Activated T-cell treated with anti-CD3 and anti-CD28 coated beads, Interleukin-2, amount 50 U/mL, for 1 hour (primary cell): ENCODE measurements at regions not wholly inside any gene's neighbourhood (a gene's known extent, or its start where the extent isn't known, plus 50 kb on each side); places are given as distances from the start of the nearest gene placed in this dataset.

Source experiments
- DNase-seq: peaks from one replicate; pipeline ENCODE4 v3.0.0-alpha.2; 2020

DNA sequence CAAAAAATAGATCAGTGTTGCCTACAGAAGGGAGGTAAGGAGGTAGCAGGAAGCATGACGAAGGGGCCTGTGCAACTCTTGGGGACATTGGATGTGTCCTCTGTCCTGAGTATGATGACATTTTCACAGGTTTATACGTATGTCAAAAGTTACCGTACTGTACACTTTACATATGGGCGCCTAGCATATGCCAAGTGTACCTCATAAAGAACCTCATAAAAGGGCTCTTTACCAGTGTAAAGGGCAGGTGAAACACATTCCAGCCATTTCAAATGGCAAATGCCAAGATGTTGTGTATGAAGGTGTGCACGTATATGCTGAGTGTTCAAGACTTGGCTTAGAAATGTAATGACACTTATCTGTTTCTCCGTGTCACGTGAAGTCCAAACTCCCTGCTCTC, 573.4 kb downstream of the EFNB2 start:
- no peak for DNase-seq

DNA sequence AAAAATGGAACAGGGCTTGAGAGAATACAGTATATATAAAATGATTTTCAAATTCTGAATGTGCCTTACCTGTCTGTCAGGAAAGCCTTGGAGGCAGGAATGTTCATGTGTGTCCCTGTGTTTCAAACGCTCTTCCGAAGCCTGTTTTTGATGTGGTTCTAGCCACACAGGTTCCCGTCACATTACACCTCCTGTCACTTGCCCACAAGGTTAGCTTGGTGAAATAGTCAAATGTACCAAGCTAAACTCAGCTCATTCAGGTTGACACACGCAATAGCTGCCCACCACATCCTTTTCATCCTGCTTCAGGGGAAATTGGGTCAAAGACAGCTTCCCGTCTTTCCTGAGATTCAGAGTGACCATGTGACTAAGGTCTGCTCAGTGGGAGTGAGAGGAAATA, 574.0 kb downstream of the EFNB2 start:
- no peak for DNase-seq

DNA sequence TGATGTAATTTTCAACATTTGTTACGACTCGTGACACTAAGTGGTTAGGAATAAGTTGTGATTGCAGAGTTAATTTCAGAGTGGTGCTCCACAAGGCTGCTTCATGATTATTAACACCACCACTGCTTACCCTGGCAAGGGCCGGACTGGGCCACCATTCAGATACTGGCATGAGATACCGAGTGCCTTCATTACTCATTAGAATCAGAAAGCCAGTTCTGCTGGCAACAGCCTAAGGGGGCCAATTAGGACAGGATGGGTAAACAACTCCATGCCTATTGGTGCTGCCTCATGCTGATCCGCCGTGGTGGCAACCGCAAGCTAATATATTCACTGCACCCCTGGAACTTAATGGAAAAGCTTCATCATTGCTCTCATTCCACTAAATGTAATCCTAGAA, 575.1 kb downstream of the EFNB2 start:
- no peak for DNase-seq

DNA sequence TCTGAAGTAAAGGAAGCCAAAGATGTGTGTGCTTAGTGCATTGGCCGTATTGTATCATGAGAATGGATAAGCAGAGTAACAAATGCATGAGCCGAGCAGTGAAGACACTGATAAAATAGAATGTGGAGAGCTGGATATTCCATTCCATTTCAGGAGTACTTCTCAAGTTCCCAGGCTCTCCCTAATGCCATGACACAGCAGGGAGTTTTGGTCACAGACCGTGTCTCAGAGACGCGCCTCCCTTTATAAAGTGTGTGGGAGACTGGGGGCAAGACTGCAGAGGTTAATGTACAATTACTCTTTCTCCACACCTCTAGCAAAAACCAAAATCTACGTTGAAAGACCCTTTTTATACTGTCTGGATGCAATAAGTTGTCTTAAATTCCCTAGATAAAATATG, 575.6 kb downstream of the EFNB2 start:
- DNase-seq = no peak

DNA sequence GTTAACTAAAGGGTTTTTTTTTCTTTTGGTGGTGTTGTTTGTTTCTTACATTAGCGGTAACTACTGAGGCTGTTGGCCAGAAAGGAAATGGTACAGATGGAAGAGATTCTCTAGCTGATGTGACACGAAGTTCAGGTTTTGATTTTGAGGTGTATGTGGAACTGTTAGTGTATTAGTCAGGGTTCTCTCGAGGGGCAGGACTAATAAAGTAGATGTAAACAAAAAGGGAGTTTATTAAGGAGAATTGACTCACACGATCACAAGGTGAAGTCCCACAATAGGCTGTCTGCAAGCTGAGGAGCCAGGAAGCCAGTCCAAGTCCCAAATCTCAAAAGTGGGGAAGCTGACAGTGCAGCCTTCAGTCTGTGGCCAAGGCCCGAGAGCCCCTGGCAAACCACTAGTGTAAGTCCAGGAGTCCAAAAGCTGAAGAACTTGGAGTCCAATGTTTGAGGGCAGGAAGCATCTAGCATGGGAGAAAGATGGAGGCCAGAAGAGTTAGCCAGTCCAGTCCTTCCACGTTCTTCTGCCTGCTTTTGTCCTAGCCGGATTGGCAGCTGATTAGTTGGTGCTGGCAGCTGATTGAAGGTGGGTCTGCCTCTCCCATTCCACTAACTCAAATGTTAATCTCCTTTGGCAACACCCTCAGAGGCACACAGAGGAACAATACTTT, 577.6 kb downstream of the EFNB2 start:
- no peak for DNase-seq

DNA sequence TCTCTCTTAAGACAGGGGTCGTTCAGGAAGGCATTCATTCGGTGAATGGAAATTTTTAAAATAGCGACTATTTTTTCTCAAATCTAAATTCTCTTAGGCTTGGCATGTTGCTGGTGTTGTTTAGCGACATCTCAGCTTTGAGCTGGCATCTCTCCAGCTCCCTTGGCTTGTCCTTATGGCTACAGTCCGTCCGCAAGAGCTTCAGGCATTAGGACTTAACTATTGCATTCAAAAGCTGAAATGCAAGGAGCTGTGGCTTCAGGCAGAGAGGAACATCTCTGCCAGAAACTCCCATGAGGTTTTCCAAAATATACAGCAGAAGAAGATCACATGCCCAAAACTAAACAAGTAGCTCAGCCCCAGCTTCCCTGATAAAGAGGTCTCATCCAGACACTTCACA, 578.5 kb downstream of the EFNB2 start:
- DNase-seq = no peak

DNA sequence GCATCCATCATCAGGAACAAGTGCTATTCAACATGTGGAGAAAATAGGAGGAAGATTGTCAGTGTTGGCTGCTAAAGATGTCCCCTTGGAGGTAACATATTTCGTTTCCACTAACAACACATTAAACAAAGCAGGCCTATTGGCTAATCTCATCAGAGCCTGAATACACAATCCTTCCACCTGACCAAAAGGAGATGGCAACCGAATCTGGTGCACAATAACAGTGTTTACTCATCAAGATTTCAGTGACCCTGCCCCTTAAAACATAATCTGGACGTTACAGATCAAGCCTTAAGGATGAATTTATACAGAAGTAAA, 582.5 kb downstream of the EFNB2 start:
- no peak for DNase-seq

DNA sequence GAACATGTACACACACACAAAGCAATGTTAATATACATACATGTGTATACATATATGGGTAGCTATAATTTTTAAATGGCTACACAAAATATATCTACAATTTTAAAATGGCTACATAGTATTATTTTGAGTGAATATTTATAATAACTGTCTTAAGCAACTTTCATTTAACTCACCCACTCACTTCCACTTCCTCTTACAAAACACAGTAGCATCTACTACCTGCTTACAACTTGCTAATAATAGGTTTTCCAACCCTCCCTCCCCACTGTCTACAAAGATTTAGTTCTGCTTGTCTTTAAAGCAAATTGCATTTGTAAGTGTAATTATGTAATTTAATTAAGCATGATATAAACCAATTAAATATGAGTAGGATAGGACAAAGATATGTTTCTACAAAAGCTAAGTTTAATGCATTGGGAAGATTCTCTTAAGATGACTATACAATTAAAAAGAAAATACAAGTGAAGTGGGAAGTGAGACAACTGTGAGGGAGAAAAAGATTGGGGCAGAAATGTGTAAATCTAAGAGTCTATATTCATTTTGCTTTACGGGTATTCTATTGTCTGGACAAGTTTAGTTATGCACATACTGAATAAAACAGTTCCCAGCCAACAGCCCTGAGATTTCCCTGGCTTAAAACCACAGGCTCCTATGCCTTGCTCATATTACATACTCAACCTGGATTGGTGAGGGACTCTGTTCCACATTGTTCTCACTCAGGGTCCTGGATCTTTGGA, 583.1 kb downstream of the EFNB2 start:
- DNase-seq = no peak

DNA sequence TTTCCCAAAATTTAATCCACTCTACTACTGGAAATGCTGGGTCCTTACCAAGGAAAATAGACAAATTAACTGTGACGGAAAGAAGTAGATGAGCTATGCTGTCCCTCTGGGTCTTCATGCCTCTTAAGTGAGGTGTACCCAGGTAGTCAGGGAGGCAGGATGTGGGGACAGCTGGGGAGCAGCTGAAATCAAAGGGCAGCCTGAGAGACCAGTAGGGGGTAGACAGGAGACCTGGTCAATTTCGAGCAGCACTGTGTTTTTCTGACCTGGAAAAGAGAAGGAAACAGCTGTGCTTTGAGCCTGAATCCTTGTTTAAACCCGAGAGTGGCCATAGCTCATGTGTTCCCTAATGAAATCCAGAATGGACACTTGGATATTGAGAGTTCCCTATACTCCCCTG, 587.3 kb downstream of the EFNB2 start:
- DNase-seq = no peak

DNA sequence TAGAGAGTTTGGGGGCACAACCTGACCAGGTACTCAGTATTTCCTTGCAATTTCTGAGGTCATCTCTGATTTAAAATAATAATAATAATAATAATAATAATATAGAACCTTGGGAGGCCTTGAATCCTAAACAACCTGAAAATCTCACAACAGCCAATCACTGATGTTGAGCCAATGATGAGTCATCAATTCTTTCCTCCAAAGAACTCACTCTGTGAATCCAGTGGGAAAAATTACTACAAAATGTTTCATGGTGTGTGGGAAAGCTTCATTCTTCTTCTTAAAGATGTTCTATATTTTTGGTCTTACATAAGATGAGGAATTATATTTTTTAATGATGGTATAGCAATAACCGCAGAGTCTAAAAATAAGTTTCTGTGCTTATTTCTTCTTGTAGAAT, 594.6 kb downstream of the EFNB2 start:
- DNase-seq = no peak

DNA sequence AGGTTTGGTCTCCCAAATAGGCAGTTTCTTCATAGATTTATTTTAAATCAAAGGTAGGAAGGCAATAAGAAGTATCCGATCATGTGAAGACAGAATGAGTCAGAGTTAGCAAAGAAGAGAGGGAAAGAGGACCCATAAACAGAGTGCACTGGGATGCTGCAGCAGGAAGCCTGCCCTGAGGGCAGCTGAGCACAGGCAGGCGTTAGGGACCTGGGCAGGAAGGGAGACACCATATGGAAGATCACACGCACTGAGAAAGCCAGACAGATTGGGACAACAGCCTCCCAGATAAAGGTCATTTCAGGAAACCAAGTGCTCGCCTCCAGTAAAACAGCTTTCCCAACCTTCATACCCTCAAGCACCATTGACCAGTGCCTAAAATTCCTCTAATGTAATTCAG, 598.0 kb downstream of the EFNB2 start:
- no peak for DNase-seq

DNA sequence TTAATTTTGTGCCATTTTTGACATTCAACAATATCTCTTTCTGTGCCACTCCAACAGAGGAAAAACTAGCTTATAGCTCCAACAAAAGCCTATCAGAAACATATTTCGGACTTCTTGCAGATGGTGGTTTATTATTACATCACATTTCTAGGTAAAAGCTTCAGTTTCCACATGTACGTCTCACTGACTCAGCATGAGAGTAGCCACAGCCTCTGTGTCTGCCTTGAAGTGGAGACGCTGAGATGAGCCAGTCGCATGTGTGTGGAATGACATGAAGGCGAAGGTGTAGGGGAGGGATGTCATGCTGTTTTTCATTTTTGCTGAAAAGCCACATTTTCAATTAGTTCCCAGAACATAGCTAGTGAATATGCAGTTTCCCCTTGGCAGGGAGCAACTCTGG, 598.6 kb downstream of the EFNB2 start:
- no peak for DNase-seq

DNA sequence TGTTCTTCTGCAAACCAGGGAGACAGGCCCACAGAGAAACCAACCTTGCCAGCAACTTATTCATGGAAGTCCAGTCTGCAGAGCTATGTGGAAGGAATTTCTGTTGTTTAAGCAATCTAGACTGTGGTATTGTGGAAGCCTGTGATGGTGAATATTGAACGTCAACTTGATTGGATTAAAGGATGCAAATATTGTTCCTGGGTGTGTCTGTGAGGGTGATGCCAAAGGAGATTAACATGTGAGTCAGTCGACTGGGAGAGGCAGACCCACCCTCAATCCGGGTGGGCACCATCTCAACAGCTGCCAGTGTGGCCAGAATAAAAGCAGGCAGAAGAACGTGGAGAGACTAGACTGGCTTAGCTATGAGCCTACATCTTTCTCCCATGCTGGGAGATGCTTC, 606.0 kb downstream of the EFNB2 start:
- DNase-seq = no peak

DNA sequence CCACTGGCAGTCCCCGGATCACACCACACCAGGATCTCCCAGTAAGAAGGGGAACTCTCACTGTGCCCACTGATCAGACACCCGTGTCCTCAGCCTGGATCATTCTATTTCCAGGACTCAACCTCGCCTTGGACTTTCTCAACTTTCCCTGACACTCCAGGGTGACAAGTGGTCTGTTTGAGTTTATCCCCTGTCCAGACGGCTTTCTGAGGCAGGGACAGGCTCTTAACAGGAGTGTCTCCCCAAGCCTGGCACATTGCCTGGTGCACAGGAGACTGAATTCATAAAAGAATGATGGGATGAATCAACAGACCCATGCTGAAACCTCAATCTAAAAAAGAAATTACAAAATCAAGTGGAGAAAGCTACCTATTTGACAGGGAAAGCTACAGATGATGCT, 606.6 kb downstream of the EFNB2 start:
- no peak for DNase-seq

DNA sequence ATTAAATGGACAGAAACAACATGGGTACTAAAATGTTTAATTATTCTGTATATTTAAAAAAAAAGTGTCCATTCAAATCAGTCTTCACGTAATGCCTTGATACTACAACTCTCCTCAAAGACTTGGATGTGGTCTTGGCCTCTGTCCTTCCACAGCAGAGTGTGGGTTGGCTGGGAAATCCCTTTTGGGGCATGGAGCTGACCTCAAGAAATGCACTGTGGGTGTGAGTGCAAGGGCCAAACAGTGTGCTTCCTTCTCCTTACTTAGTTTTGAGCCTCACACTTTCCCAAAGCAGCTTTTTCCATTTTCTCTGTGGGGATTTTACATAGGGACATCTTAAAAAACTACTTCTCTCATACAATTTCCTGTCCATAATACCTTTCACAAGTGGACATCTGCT, 607.4 kb downstream of the EFNB2 start:
- no peak for DNase-seq

DNA sequence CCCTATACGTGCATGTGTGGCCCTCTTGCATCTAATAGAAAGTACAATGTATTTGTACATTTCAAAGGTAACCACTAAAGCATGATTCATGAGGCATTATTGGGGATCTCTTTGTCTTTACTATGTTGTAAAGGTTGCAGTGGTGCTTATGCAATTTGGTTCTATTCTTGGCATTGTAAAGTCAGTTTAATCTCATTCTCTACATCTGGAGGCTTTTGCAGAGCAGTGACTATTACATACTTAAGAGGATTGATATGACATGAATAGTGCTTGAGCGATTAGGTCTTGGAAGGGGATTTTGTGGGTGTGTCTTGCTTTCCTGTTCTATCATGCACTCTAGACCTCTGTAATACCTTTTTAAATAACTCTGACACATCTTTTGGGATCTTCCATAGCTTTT, 610.0 kb downstream of the EFNB2 start:
- DNase-seq = no peak

DNA sequence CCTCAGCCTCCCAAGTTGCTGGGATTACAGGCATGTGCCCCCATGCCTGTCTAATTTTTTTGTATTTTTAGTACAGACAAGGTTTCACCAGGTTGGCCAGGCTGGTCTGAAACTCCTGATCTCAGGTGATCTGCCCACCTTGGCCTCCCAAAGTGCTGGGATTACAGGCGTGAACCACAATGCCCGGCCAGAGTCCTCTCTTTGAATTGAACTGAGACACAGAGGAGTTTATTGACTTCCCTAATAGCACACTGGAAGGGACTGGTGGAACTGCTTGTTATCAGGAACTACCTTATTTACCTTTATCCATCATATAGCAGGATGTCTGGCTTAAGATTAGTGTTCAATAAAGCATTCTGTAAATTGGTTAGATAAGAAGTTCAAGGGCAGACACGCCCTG, 613.8 kb downstream of the EFNB2 start:
- DNase-seq = no peak

DNA sequence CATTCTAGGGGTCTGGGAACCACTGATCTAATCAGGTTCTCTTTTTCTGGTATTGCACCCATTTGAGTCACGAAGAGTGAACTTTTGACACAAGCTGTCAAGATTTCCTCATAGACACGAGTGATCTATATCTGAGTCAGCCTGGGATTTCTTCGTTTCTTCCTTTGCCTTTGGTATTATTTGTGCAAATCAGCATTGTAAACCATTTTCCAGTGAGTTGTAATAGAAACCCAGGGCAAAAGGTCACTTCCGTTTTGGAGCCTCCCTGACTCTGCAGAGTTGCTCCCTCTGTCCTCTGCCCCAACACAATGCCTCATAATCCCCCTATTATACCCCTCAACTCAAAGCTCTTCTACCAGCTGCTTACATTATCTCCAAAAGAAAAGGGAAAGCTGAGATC, 615.1 kb downstream of the EFNB2 start:
- no peak for DNase-seq

DNA sequence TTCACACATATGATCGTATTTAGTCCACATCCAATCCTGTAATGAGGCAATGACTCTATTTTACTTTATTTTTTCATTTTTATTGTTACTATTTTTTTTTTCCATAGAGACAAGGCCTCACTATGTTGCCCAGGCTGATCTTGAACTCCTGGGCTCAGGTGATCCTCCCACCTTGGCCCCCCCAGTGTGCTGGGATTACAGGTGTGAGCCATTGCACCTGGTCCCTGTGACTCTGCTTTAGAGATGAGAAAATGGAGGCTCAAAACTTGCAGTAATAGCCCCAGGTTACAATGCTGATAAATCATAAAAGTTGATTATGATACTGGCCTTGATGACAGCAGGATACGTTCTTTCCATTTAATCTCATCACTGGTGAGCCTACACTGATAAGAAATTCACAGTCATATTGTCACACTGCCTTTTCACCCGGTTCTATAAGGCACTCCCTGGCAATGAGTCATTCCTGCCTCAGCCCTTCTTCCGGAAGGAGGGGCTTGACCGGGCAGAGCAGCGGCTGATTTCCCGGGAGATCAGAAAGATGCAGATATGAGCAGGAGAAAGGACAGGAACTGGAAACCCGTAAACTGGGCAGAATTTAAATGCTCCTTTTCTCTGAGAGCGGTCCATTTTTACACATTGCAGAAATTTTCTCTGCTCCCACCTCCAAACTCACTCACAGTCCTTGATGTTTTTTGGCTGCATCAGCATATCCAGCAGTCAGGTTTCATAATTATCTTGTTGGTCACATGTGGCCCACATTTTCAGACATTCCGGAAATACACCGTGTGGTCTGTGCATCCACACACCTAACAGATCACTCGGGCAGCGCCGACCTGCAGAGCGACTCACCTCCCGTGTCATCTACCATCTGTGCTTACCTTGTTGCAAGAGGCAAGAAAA, 616.4 kb downstream of the EFNB2 start:
- DNase-seq = no peak

DNA sequence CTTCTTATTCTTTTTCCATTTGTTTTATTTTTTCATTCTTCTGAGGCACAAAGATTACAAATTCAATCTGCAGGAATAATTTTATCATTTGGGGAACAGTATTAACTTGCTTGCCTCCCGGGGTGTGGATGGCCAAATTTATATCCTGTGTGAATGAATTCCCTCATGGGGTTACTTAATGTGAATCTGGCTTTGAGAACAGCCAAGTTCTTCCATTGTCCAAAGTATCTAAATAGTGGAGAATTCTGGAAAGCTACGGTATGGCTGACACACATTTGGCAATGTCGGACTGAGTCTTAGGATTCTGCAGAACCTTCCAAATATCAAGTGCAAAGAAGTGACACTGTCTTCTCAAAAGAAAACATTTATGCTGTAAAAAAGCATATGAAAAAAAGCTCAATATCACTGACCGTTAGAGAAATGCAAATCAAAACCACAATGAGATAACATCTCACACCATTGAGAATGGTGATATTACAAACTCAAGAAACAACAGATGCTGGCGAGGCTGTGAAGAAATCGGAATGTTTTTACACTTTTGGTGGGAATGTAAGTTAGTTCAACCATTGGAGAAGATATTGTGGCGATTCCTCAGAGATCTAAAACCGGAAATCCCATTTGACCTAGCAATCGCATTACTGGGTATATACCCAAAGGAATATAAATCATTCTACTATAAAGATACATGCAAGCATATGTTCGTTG, 620.2 kb downstream of the EFNB2 start:
- no peak for DNase-seq

DNA sequence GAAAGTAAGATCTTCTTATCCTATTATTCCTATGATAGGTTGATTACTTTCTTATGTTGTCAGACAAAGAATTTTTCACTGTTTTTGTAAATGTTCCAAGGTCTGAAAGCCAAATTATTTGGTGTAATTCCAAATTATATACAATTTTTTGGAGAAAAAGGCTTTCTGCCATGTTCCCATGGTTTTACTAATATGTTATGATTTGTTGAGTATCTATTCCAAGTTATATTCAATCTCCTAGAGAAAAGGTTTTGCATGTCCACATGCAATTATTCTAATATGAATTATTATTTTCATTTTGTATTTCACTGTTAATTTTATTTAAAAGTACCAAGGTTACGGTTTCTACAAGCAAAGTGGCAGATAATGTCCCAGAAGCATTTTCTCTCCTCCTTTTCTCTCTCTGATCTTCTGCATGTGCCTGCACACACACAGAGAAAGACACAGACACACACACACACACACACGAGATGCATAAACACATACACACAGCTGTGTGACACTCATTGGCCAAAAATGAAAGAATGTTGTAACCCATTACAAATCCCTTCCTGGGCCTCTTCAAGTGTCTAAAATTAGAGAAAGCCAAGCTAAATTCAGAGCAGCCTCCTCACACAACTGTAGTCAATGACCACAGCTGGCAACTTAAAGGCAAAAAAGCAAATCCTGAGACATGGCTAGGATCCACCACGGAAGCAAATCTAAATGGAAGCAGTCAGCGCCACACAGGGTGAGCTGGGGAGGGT, 621.0 kb downstream of the EFNB2 start:
- no peak for DNase-seq

DNA sequence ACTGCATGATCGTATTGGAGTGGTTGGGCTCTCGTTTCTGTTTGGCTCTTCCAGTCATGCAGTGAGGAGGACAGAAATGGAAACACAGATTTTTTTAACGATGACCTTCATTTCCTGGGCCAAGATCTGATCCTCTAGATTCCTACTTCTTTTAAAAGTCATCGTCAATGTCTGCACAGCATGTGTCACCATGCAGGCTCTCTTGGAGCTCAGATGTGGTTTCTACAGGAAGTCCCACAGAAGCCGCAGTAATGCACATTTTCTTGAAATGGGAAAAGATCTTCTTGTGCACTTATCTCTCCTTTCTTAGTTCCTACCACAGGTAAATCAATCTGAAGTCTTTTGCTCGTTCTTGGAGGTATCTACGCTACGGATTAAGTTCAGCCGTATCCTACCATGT, 626.9 kb downstream of the EFNB2 start:
- no peak for DNase-seq
